ENCODE measurements at regions not wholly inside any gene's neighbourhood (a gene's known extent, or its start where the extent isn't known, plus 50 kb on each side); places are given as distances from the start of the nearest gene placed in this dataset.

GRCh38 chr6:148044261-148044751 is 298.3 kb upstream of the SASH1 start:
- no peaks in the 10 kb centered on the region for H3K27me3 ChIP-seq (ENCODE audit: control insufficient read depth, insufficient read depth, low read length)
- no peaks in the 10 kb centered on the region; the same call in 1 of the 2 replicates for H3K9me3 ChIP-seq (ENCODE audit: control insufficient read depth, insufficient read depth, low read depth, low read length)
- no peak overlapping the region for H3K9ac ChIP-seq (ENCODE audit: low read length)
- H3K4me1 ChIP-seq (ENCODE audit: control insufficient read depth, insufficient read depth, low read length), result no peaks in the 10 kb centered on the region
- H3K4me3 ChIP-seq (ENCODE audit: low read depth, low read length), result no peak overlapping the region
- no peaks in the 10 kb centered on the region for H3K36me3 ChIP-seq (ENCODE audit: control insufficient read depth, insufficient read depth, low read length)
- H3K27ac ChIP-seq (ENCODE audit: low read depth, low read length), result no peak overlapping the region

DNA sequence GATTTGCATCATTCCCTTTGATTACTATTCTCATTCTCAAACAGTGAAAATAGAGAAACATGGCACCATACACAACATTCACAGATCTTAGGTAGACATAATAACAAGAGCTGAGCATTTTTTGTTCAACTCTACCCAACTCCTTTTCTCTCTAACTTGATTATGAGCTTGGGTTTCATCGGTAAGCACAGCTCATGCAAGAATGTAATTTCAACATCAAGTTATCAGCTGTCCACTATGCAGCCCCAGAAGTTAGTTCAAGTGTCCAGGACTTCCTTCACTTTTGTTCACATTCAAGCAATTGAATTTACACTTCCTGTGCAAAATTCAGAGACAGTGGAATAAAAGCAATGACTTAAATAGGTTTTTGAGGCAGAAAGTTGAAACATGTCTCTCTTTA is 297.7 kb upstream of the SASH1 start:
- Histone ChIP-seq H3K27me3 (ENCODE audit: control insufficient read depth, insufficient read depth, low read length) (no peaks in the 10 kb centered on the region), H3K4me1 (ENCODE audit: control insufficient read depth, insufficient read depth, low read length) (no peaks in the 10 kb centered on the region), H3K9ac (ENCODE audit: low read length) (no peak overlapping the region), H3K36me3 (ENCODE audit: control insufficient read depth, insufficient read depth, low read length) (no peaks in the 10 kb centered on the region), H3K27ac (ENCODE audit: low read depth, low read length) (no peak overlapping the region), H3K4me3 (ENCODE audit: low read depth, low read length) (no peak overlapping the region), H3K9me3 (ENCODE audit: control insufficient read depth, insufficient read depth, low read depth, low read length) (no peaks in the 10 kb centered on the region; the same call in 1 of the 2 replicates)

GRCh38 chr6:148053209-148053608 is 289.4 kb upstream of the SASH1 start:
- H3K36me3 ChIP-seq (ENCODE audit: control insufficient read depth, insufficient read depth, low read length), result no peaks in the 10 kb centered on the region
- no peak overlapping the region for H3K4me3 ChIP-seq (ENCODE audit: low read depth, low read length)
- H3K9me3 ChIP-seq (ENCODE audit: control insufficient read depth, insufficient read depth, low read depth, low read length), result peaks cover 14% of the 10 kb centered on the region
- H3K4me1 ChIP-seq (ENCODE audit: control insufficient read depth, insufficient read depth, low read length), result no peaks in the 10 kb centered on the region
- no peak overlapping the region for H3K9ac ChIP-seq (ENCODE audit: low read length)
- no peak overlapping the region for H3K27ac ChIP-seq (ENCODE audit: low read depth, low read length)
- H3K27me3 ChIP-seq (ENCODE audit: control insufficient read depth, insufficient read depth, low read length), result no peaks in the 10 kb centered on the region

DNA sequence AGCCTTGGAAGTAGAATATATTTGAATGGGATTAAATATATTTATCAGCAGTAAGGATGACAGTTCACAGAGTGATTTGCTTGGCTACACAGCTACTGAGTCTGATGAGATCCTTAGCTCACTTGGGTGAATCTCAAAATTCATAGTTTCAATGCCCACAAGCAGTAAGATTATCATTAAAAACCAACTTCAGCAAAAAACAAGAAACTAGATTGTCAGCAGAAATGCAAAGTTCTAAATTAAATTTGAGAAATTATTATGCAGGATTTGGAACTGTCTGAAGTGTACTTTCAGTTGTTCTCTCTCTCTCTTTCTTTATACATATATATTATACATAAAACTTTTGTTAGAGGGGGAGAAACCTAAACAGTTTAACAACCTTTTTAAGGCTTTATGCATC is 288.8 kb upstream of the SASH1 start:
- no peaks in the 10 kb centered on the region for H3K4me1 ChIP-seq (ENCODE audit: control insufficient read depth, insufficient read depth, low read length)
- H3K9ac ChIP-seq (ENCODE audit: low read length), result no peak overlapping the region
- H3K4me3 ChIP-seq (ENCODE audit: low read depth, low read length), result no peak overlapping the region
- H3K27me3 ChIP-seq (ENCODE audit: control insufficient read depth, insufficient read depth, low read length), result no peaks in the 10 kb centered on the region
- no peaks in the 10 kb centered on the region for H3K36me3 ChIP-seq (ENCODE audit: control insufficient read depth, insufficient read depth, low read length)
- peaks cover 17% of the 10 kb centered on the region for H3K9me3 ChIP-seq (ENCODE audit: control insufficient read depth, insufficient read depth, low read depth, low read length)
- H3K27ac ChIP-seq (ENCODE audit: low read depth, low read length), result no peak overlapping the region

DNA sequence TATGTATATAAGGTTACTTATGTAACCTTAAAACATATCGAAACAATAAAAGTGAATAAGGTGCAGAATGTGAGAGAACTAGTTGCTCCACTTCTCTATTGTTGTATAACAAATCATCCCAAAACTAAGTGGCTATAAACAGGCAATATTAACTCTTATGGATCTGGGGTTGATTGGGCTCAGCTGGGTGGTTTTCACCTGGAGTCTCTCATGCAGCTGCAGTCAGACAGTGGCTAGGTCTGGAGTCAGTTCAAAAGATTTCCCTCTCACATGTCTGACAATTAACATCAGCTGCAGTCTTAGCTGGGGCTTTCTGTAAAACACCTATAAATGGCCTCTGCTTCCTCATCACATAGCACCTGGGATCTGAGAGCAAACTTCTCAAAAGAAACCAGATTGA is 288.4 kb upstream of the SASH1 start:
- Histone ChIP-seq H3K4me1 (ENCODE audit: control insufficient read depth, insufficient read depth, low read length) (no peaks in the 10 kb centered on the region), H3K27ac (ENCODE audit: low read depth, low read length) (no peak overlapping the region), H3K4me3 (ENCODE audit: low read depth, low read length) (no peak overlapping the region), H3K9me3 (ENCODE audit: control insufficient read depth, insufficient read depth, low read depth, low read length) (peaks cover 21% of the 10 kb centered on the region), H3K27me3 (ENCODE audit: control insufficient read depth, insufficient read depth, low read length) (no peaks in the 10 kb centered on the region), H3K36me3 (ENCODE audit: control insufficient read depth, insufficient read depth, low read length) (no peaks in the 10 kb centered on the region), H3K9ac (ENCODE audit: low read length) (no peak overlapping the region)

- Histone ChIP-seq H3K27me3 (ENCODE audit: control insufficient read depth, insufficient read depth, low read length) (no peaks in the 10 kb centered on the region), H3K4me1 (ENCODE audit: control insufficient read depth, insufficient read depth, low read length) (no peaks in the 10 kb centered on the region), H3K9ac (ENCODE audit: low read length) (no peak overlapping the region), H3K9me3 (ENCODE audit: control insufficient read depth, insufficient read depth, low read depth, low read length) (peaks cover 33% of the 10 kb centered on the region), H3K4me3 (ENCODE audit: low read depth, low read length) (no peak overlapping the region), H3K27ac (ENCODE audit: low read depth, low read length) (no peak overlapping the region), H3K36me3 (ENCODE audit: control insufficient read depth, insufficient read depth, low read length) (no peaks in the 10 kb centered on the region)
These were observed 287.2 kb upstream of the SASH1 start for GRCh38 chr6:148055419-148055818.

- Histone ChIP-seq H3K9me3 (ENCODE audit: control insufficient read depth, insufficient read depth, low read depth, low read length) (peaks cover 35% of the 10 kb centered on the region), H3K4me3 (ENCODE audit: low read depth, low read length) (no peak overlapping the region), H3K27ac (ENCODE audit: low read depth, low read length) (no peak overlapping the region), H3K9ac (ENCODE audit: low read length) (no peak overlapping the region), H3K27me3 (ENCODE audit: control insufficient read depth, insufficient read depth, low read length) (no peaks in the 10 kb centered on the region), H3K36me3 (ENCODE audit: control insufficient read depth, insufficient read depth, low read length) (no peaks in the 10 kb centered on the region), H3K4me1 (ENCODE audit: control insufficient read depth, insufficient read depth, low read length) (no peaks in the 10 kb centered on the region)
These were observed 282.8 kb upstream of the SASH1 start for GRCh38 chr6:148059869-148060268.

- Histone ChIP-seq H3K4me1 (ENCODE audit: control insufficient read depth, insufficient read depth, low read length) (no peaks in the 10 kb centered on the region), H3K9me3 (ENCODE audit: control insufficient read depth, insufficient read depth, low read depth, low read length) (peaks cover 19% of the 10 kb centered on the region), H3K9ac (ENCODE audit: low read length) (no peak overlapping the region), H3K27me3 (ENCODE audit: control insufficient read depth, insufficient read depth, low read length) (no peaks in the 10 kb centered on the region), H3K27ac (ENCODE audit: low read depth, low read length) (no peak overlapping the region), H3K4me3 (ENCODE audit: low read depth, low read length) (no peak overlapping the region), H3K36me3 (ENCODE audit: control insufficient read depth, insufficient read depth, low read length) (no peaks in the 10 kb centered on the region)
These were observed 278.1 kb upstream of the SASH1 start for GRCh38 chr6:148064406-148065134.

DNA sequence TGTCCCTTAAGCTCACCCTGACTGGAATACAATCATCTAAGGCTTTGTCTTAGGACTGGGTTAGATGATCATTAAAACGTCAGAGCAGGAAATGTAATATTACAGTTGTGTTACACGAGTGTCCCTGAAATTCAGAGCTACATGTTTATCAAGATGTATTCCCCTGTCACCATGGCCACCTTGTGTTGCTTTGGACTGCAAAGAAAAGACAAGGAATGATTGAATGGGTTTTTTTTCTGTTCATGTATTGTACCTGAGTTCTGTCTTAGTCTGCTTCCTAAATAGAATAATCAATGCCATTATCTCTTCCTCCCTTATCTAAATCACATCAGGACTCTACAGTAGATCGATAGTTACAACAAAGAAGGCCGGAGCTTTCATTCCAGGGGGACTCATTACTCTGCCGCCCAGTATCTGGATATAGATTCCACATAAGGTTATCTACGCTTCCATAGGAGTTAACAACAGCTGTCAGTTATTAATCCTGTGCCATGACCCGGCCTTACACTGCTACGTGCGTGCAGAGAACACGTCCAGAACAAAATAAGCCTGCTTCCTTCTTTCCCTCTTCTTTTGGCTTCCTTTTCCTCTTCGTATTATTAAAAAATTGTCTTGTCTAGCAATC is 274.1 kb upstream of the SASH1 start:
- no peak overlapping the region for H3K27ac ChIP-seq (ENCODE audit: low read depth, low read length)
- no peak overlapping the region for H3K4me3 ChIP-seq (ENCODE audit: low read depth, low read length)
- no peaks in the 10 kb centered on the region for H3K27me3 ChIP-seq (ENCODE audit: control insufficient read depth, insufficient read depth, low read length)
- no peaks in the 10 kb centered on the region for H3K9me3 ChIP-seq (ENCODE audit: control insufficient read depth, insufficient read depth, low read depth, low read length)
- no peak overlapping the region for H3K9ac ChIP-seq (ENCODE audit: low read length)
- H3K4me1 ChIP-seq (ENCODE audit: control insufficient read depth, insufficient read depth, low read length), result no peaks in the 10 kb centered on the region
- no peaks in the 10 kb centered on the region for H3K36me3 ChIP-seq (ENCODE audit: control insufficient read depth, insufficient read depth, low read length)

DNA sequence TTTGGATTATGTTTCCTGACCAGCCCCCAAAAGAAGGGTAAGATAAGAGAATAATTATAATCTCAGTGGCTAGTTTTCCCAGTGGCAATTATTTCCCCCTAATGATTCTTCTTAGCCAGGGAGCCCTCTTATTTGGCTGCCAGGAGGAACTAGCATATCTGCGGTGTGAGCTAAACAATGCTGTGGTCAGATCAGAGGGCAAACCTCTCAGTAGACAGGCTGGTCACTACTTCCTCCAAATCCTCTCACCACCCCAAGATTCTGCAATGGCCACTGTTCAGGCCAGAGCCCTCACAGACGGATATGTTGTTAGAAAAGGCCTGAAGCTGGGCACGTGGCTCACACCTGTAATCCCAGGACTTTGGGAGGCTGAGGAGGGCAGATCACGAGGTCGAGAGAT is 273.4 kb upstream of the SASH1 start:
- Histone ChIP-seq H3K4me1 (ENCODE audit: control insufficient read depth, insufficient read depth, low read length) (no peaks in the 10 kb centered on the region), H3K9me3 (ENCODE audit: control insufficient read depth, insufficient read depth, low read depth, low read length) (no peaks in the 10 kb centered on the region), H3K9ac (ENCODE audit: low read length) (no peak overlapping the region), H3K27ac (ENCODE audit: low read depth, low read length) (no peak overlapping the region), H3K27me3 (ENCODE audit: control insufficient read depth, insufficient read depth, low read length) (no peaks in the 10 kb centered on the region), H3K4me3 (ENCODE audit: low read depth, low read length) (no peak overlapping the region), H3K36me3 (ENCODE audit: control insufficient read depth, insufficient read depth, low read length) (no peaks in the 10 kb centered on the region)

DNA sequence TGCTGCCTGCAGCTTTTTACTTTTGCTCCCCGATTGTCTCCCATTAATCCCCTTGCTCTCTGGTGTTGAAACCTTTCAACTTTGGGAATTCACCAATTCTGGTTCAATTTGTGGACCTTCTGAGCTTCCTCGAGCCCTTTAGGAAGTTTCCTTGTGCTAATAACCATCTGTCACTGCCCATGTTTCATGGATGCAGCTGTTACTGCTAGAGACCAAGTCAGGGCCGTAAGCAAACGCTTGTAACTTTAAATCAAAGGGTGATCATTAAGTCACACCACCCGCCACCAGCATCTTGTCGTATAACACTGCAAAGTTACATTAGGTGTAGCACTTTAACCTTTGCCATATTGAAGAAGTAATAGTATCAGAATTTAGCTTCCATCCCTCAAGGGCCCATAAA is 268.3 kb upstream of the SASH1 start:
- H3K9me3 ChIP-seq (ENCODE audit: control insufficient read depth, insufficient read depth, low read depth, low read length), result no peaks in the 10 kb centered on the region
- H3K27me3 ChIP-seq (ENCODE audit: control insufficient read depth, insufficient read depth, low read length), result no peaks in the 10 kb centered on the region
- H3K4me1 ChIP-seq (ENCODE audit: control insufficient read depth, insufficient read depth, low read length), result no peaks in the 10 kb centered on the region
- H3K27ac ChIP-seq (ENCODE audit: low read depth, low read length), result no peak overlapping the region
- H3K36me3 ChIP-seq (ENCODE audit: control insufficient read depth, insufficient read depth, low read length), result no peaks in the 10 kb centered on the region
- no peak overlapping the region for H3K9ac ChIP-seq (ENCODE audit: low read length)
- no peak overlapping the region for H3K4me3 ChIP-seq (ENCODE audit: low read depth, low read length)
